ENCODE measurements at regions not wholly inside any gene's neighbourhood (a gene's known extent, or its start where the extent isn't known, plus 50 kb on each side); places are given as distances from the start of the nearest gene placed in this dataset.

DNA sequence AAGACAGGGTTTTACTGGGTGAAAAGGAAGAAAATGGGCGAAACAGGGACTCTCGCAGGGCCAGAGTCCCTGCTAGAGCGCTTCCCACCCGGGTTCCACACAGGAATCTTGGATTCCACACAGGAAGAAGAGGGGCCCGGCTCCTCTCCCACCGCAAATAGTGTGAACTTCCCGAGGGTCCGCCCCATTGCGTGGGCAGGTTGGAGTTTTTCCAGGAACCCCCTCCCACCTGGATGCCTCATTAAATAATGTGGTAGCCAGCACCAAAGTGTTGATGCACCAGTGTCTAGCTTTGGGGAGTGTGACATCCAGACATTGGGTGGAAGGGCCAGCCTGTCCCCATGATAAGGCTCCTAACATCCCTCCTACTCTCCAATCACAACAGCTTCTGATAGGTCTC lies 330.3 kb upstream of the ZNF32 start:
- ChIA-PET POLR2A (no interaction called here), CTCF (no interaction called here)
- Mint-ChIP-seq H3K4me3 (no peak overlapping the region), H3K27me3 (ENCODE audit: low read depth) (peaks cover 5% of the 10 kb centered on the region), H3K4me1 (ENCODE audit: low read depth) (peaks cover 7% of the 10 kb centered on the region), H3K36me3 (ENCODE audit: low read depth) (no peaks in the 10 kb centered on the region), H3K9me3 (ENCODE audit: insufficient read depth) (no peaks in the 10 kb centered on the region), H3K27ac (no peak overlapping the region)
- no peak for ATAC-seq
- no peak for DNase-seq

DNA sequence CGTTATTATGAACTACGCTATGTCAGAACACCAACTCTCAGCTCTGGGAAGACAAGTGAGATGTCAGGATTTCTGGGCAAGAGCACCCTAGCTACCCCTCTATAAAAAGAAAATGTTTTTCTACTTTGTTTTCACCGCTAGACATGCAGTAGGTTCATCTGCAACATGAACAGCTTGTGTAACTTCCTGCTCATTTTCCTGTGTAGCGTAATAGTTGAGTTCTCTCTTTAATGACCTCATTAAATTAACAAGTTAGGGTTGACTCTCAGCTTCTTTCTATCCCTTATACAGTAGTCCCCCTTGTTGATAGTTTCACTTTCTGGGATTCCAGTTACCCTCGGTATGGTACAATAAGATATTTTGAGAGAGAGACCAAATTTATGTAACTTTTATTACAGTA lies 329.4 kb upstream of the ZNF32 start:
- Mint-ChIP-seq H3K4me3 (no peak overlapping the region), H3K27me3 (ENCODE audit: low read depth) (peaks cover 5% of the 10 kb centered on the region), H3K9me3 (ENCODE audit: insufficient read depth) (no peaks in the 10 kb centered on the region), H3K4me1 (ENCODE audit: low read depth) (peaks cover 7% of the 10 kb centered on the region), H3K36me3 (ENCODE audit: low read depth) (no peaks in the 10 kb centered on the region), H3K27ac (no peak overlapping the region)
- no peak for ATAC-seq
- POLR2A ChIA-PET: no interaction called here
- CTCF ChIA-PET: interaction anchor here (1.0 kb wide), 1 partner anchor 289 kb away, joined by 3 read pairs; no protein-coding TSS in a partner anchor
- DNase-seq: no peak

DNA sequence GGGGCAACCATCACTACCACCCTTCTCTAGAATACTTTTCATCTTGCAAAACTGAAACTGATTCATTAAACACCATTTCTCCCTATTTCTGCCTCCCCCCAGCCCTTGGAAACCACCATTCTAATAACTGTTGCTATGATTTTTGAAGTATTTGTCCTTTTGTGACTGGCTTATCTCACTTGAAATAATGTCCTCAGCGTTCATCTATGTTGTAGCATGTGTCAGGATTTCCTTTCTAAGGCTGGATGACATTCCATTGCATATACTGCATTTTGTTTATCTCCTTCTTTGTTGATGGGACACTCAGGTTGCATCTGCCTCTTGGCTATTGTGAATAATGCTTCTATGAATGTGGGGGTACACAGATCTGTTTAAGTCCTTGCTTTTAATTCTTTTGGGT lies 327.6 kb upstream of the ZNF32 start:
- Mint-ChIP-seq H3K27me3 (ENCODE audit: low read depth) (peaks cover 5% of the 10 kb centered on the region), H3K9me3 (ENCODE audit: insufficient read depth) (no peaks in the 10 kb centered on the region), H3K4me3 (no peak overlapping the region), H3K27ac (no peak overlapping the region), H3K4me1 (ENCODE audit: low read depth) (peaks cover 7% of the 10 kb centered on the region), H3K36me3 (ENCODE audit: low read depth) (no peaks in the 10 kb centered on the region)
- ATAC-seq (no peak), DNase-seq (no peak)
- POLR2A ChIA-PET: no interaction called here
- CTCF ChIA-PET: no interaction called here

DNA sequence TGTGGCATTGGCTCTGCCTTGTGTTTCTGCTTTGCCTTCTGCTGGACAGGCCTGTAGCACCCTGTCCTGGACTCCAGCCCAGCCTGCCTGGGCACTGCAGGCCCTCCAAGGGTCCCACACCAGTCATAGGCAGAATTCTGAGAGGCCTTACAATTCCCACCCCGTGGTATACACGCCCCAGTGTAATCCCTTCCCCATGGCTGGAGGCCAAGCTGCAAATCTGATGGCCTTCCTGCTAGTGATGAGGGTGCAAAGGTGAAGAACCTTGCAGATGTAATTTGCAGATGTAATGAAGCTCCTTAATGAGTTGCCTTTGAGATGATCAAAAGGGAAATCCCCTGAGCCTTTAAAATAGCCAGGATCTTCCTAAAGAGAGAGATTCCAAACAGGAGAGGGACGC lies 325.1 kb upstream of the ZNF32 start:
- no peaks in the 10 kb centered on the region for H3K9me3 Mint-ChIP-seq (ENCODE audit: insufficient read depth)
- H3K4me3 Mint-ChIP-seq: no peak overlapping the region
- ChIA-PET CTCF (no interaction called here), POLR2A (interaction anchor here (0.6 kb wide), 1 partner anchor 17 kb away, joined by 4 read pairs; no protein-coding TSS in a partner anchor)
- H3K27me3 Mint-ChIP-seq (ENCODE audit: low read depth): peaks cover 5% of the 10 kb centered on the region
- no peak for DNase-seq
- H3K27ac Mint-ChIP-seq: no peak overlapping the region
- no peak for ATAC-seq
- H3K36me3 Mint-ChIP-seq (ENCODE audit: low read depth): no peaks in the 10 kb centered on the region
- no peaks in the 10 kb centered on the region for H3K4me1 Mint-ChIP-seq (ENCODE audit: low read depth)

DNA sequence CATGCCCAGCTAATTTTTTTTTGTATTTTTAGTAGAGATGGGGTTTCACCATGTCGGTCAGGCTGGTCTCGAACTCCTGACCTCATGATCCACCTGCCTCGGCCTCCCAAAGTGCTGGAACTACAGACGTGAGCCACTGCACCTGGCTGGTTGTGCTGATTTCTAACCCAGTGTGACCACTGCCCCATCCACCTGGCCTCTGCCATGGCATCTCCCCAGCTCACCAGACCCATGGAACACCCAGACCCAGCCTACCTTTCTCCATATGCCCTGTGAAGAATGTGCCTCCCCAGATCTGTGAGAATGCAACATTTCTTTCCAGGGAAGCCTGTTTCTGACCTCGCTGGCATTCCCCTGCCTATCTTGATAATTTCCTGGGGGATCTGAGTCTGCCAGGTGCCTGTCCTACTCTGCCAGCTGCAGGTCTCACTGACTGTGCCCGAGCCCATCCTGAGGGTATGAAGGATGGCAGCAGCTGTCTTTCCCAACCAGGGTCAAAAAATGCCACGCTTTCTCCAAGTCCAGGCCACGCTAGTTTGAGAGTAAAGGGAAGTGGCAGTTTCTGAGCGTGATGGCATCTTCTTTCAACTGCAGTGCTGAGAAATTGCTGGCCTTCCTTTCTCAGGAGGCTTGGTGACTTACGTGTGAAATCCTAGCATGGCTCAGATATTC lies 324.4 kb upstream of the ZNF32 start:
- DNase-seq: no peak
- CTCF ChIA-PET: no interaction called here
- Mint-ChIP-seq H3K4me3 (no peak overlapping the region), H3K4me1 (ENCODE audit: low read depth) (no peaks in the 10 kb centered on the region), H3K9me3 (ENCODE audit: insufficient read depth) (no peaks in the 10 kb centered on the region), H3K27ac (no peak overlapping the region), H3K36me3 (ENCODE audit: low read depth) (no peaks in the 10 kb centered on the region), H3K27me3 (ENCODE audit: low read depth) (peaks cover 11% of the 10 kb centered on the region)
- POLR2A ChIA-PET: no interaction called here
- ATAC-seq: no peak

DNA sequence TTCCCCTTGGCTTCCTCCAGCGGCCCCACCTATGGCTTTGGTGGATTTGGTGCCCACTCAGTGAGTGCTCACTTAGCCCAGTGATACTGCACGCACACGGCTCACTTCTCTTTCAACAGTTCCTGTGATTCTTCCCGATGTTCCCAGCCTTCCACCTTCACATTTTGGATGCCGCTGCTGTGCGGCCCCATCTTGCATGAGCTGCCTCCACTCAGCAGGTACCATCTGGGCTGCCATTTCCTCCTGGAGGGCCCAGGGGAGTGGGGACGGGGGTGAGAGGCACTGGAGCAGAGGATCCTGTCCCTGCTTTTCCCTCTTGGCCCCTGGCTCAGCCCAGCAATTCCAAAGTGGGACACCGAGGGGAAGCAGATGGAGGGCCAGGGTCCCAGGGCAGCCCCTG lies 323.3 kb upstream of the ZNF32 start:
- H3K9me3 Mint-ChIP-seq (ENCODE audit: insufficient read depth): no peaks in the 10 kb centered on the region
- H3K27ac Mint-ChIP-seq: no peak overlapping the region
- ChIA-PET CTCF (no interaction called here), POLR2A (no interaction called here)
- H3K4me1 Mint-ChIP-seq (ENCODE audit: low read depth): no peaks in the 10 kb centered on the region
- no peak for ATAC-seq
- DNase-seq: no peak
- no peak overlapping the region for H3K4me3 Mint-ChIP-seq
- H3K36me3 Mint-ChIP-seq (ENCODE audit: low read depth): no peaks in the 10 kb centered on the region
- peaks cover 16% of the 10 kb centered on the region for H3K27me3 Mint-ChIP-seq (ENCODE audit: low read depth)

DNA sequence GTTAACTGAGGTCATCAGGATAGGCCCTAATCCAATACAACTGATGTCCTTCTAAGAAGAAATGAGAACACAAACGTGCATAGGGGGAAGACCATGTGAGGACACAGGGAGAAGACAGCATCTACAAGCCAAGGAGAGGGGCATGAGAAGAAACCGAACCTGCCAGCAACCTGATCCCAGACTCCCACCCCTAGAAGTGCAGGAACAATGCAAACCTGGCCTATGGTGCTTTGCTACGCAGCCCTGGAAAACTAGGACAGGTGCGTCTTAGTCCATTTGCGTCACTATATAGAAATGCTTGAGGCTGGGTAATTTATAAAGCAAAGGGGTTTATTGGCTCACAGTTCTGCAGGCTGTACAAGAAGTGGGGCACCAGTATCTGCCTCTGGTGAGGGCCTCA lies 322.6 kb upstream of the ZNF32 start:
- DNase-seq (no peak), ATAC-seq (no peak)
- Mint-ChIP-seq H3K9me3 (ENCODE audit: insufficient read depth) (no peaks in the 10 kb centered on the region), H3K27ac (no peak overlapping the region), H3K4me1 (ENCODE audit: low read depth) (no peaks in the 10 kb centered on the region), H3K27me3 (ENCODE audit: low read depth) (peaks cover 17% of the 10 kb centered on the region), H3K36me3 (ENCODE audit: low read depth) (no peaks in the 10 kb centered on the region), H3K4me3 (no peak overlapping the region)
- POLR2A ChIA-PET: no interaction called here
- CTCF ChIA-PET: no interaction called here

DNA sequence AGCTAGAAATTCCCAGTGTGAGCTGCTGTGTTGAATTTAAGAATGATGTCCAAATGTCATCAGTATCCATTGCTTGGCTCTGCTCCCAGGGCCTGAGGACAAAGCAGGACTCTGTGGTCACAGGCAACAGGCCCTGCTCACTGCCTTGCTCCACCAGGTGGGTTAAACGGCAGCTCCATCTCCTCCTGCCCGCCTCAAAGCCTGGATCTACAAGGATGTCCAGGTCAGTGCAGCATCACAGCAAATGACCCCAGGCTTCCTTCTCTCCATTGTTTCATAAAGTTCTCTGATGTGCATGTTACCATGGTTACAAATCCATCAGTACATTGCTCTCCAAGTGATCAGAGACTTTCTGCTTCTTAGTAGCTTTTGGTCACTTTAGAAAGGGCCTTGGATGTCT lies 322.0 kb upstream of the ZNF32 start:
- ChIA-PET POLR2A (no interaction called here), CTCF (no interaction called here)
- Mint-ChIP-seq H3K9me3 (ENCODE audit: insufficient read depth) (no peaks in the 10 kb centered on the region), H3K36me3 (ENCODE audit: low read depth) (no peaks in the 10 kb centered on the region), H3K27ac (no peak overlapping the region), H3K27me3 (ENCODE audit: low read depth) (peaks cover 22% of the 10 kb centered on the region), H3K4me1 (ENCODE audit: low read depth) (peaks cover under 1% of the 10 kb centered on the region), H3K4me3 (no peak overlapping the region)
- no peak for DNase-seq
- ATAC-seq: no peak

DNA sequence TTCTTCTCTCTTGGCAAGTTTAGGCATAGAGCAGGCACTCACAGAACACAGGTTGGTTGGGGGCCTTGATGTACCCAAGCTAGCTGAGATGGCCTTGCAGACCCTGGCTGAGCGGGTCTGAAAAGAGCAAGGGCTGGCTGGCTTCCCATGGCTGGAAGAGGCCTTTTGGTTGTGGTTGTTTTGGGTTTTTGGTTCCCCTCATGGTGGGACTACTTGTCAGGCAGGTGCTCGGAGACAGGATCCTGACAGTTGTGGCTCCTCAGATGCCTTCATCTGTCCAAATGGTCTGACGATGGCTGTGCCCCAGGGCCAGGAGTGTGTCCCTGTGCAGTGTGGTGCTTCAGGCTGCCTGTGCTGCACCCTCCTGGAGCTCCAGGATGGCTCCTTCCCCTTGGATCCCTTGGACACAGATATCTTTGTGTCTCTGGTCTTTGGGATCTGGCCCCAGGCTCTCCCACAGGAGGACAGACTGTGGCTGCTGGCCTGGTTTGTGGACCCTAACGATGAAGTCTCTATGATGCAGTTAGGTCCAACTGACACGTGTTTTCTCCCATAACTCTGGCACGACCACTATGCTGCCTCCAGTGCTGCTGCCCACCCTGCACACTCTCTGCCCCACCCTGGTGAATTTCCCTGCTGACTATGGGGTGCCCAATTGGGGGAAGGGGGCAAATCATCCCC lies 321.5 kb upstream of the ZNF32 start:
- POLR2A ChIA-PET: no interaction called here
- H3K27me3 Mint-ChIP-seq (ENCODE audit: low read depth): peaks cover 22% of the 10 kb centered on the region
- no peak overlapping the region for H3K27ac Mint-ChIP-seq
- H3K4me1 Mint-ChIP-seq (ENCODE audit: low read depth): peaks cover 7% of the 10 kb centered on the region
- DNase-seq: no peak
- no peak for ATAC-seq
- no peaks in the 10 kb centered on the region for H3K36me3 Mint-ChIP-seq (ENCODE audit: low read depth)
- CTCF ChIA-PET: interaction anchor here (2.2 kb wide), 1 partner anchor 280 kb away, joined by 5 read pairs; no protein-coding TSS in a partner anchor
- H3K4me3 Mint-ChIP-seq: no peak overlapping the region
- no peaks in the 10 kb centered on the region for H3K9me3 Mint-ChIP-seq (ENCODE audit: insufficient read depth)

DNA sequence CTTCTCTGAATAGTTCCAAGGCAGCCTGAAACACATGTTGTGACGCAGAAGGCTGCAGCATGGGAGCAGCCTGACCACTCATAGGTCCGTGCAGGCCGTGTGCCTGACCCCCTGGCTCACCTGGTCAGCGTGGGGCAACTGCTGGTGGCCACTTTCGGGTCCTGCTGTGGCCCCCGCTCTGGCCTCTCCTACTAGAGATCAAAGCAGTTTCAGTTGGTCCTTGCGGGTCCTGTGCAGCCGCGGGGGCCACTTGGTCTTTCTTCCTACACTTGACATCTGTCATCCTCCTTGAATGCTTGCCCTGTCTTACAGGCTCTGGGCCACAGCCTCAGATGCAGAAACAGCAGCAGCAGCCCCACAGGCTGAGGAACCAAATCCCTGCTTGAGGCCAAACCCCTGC lies 320.8 kb upstream of the ZNF32 start:
- Mint-ChIP-seq H3K27me3 (ENCODE audit: low read depth) (peaks cover 29% of the 10 kb centered on the region), H3K9me3 (ENCODE audit: insufficient read depth) (no peaks in the 10 kb centered on the region), H3K27ac (no peak overlapping the region), H3K36me3 (ENCODE audit: low read depth) (no peaks in the 10 kb centered on the region), H3K4me3 (no peak overlapping the region), H3K4me1 (ENCODE audit: low read depth) (peaks cover 13% of the 10 kb centered on the region)
- ChIA-PET POLR2A (no interaction called here), CTCF (interaction anchor here (2.2 kb wide), 1 partner anchor 279 kb away, joined by 5 read pairs; no protein-coding TSS in a partner anchor)
- ATAC-seq: no peak
- DNase-seq: no peak

DNA sequence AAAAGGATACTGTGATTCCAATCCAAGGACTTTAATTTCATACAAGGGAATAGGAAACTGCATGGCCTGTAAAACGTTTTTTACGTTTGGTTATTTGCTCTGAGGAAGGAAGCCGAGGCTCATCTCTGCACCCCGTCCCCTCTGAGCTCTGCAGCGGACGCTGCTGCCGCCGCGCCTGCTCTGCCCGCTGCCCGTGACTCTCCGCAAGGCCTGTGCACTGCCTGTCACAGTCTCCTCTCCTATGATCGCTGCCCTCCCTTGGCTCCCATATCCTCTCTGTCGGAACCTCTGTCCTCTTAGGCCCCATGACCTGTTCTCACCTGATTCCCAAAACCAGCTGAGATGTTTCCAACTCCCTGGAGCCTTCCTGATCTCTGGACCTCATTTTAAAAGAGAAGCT lies 320.3 kb upstream of the ZNF32 start:
- POLR2A ChIA-PET: no interaction called here
- H3K4me1 Mint-ChIP-seq (ENCODE audit: low read depth): peaks cover 15% of the 10 kb centered on the region
- ATAC-seq: no peak
- DNase-seq: no peak
- H3K36me3 Mint-ChIP-seq (ENCODE audit: low read depth): no peaks in the 10 kb centered on the region
- peaks cover 34% of the 10 kb centered on the region for H3K27me3 Mint-ChIP-seq (ENCODE audit: low read depth)
- CTCF ChIA-PET: interaction anchor here (2.2 kb wide), 1 partner anchor 279 kb away, joined by 5 read pairs; no protein-coding TSS in a partner anchor
- H3K27ac Mint-ChIP-seq: no peak overlapping the region
- no peaks in the 10 kb centered on the region for H3K9me3 Mint-ChIP-seq (ENCODE audit: insufficient read depth)
- H3K4me3 Mint-ChIP-seq: no peak overlapping the region

DNA sequence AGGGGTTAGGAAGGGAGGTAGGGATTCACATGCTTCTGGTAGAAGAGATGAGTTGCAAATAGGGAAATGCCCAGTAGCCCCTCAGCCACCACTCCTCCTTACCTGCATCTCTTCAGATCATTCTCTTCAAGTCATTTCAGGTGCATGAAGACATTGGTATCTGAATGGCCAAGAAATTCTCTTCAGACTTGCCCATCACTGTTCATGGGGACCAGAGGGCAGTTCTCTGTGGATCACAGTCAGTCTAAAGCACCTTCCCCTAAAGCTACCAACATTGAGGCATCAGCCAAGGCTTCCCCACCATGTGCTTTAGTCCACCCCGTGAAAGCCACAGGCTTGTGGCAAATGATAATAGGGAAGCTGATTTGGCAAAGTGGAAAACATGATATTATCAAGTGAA lies 319.4 kb upstream of the ZNF32 start:
- H3K9me3 Mint-ChIP-seq (ENCODE audit: insufficient read depth): no peaks in the 10 kb centered on the region
- peaks cover 15% of the 10 kb centered on the region for H3K4me1 Mint-ChIP-seq (ENCODE audit: low read depth)
- H3K27ac Mint-ChIP-seq: no peak overlapping the region
- peaks cover 34% of the 10 kb centered on the region for H3K27me3 Mint-ChIP-seq (ENCODE audit: low read depth)
- DNase-seq (no peak), ATAC-seq (no peak)
- CTCF ChIA-PET: interaction anchor here (2.2 kb wide), 1 partner anchor 278 kb away, joined by 5 read pairs; no protein-coding TSS in a partner anchor
- no peaks in the 10 kb centered on the region for H3K36me3 Mint-ChIP-seq (ENCODE audit: low read depth)
- POLR2A ChIA-PET: no interaction called here
- H3K4me3 Mint-ChIP-seq: no peak overlapping the region

Data from activated CD8-positive, alpha-beta T cell treated with anti-CD3 and anti-CD28 coated beads, Interleukin-2, amount 10 ng/mL, durations not matched to agents 7 days and 5 days (primary cell).